RWPE1 (cell line): ENCODE measurements at regions not wholly inside any gene's neighbourhood (a gene's known extent, or its start where the extent isn't known, plus 50 kb on each side); places are given as distances from the start of the nearest gene placed in this dataset.
"Not testable (repeated sequence)": the region's sequence is repeated elsewhere in the genome, so short reads cannot be mapped to it uniquely, and the experiment has no call there.

Experiments
- CTCF ChIA-PET: fragments of 350-600 bp; sonication (Branson Sonifier 250); formaldehyde crosslinking; extraction: SDS; loops from one replicate; lab custom pipeline; 2021; lab: Yijun Ruan, JAX
- POLR2A ChIA-PET: fragments of 400-600 bp; formaldehyde crosslinking; extraction: SDS; loops from one replicate; lab custom pipeline; 2020; ENCODE audit warnings: antibody characterized with exemption; ENCODE audit not compliant: low non-redundant PET; lab: Yijun Ruan, JAX
- DNase-seq: peaks from one replicate; pipeline ENCODE4 v3.0.0; 2012; ENCODE audit warnings: low spot score
- H3K27ac ChIP-seq: fragments of 450-650 bp; 2 replicates; pipeline ENCODE4 v1.5.1; 2017
- CTCF ChIP-seq: fragments of 450-650 bp; conservative IDR thresholded peaks from 2 replicates; pipeline ENCODE4 v1.5.1; 2017; ENCODE audit warnings: low read depth, mild to moderate bottlenecking

- CTCF ChIA-PET = no interaction called here
- POLR2A ChIA-PET = no interaction called here
- no peak for TF ChIP-seq CTCF
These were observed 117.8 kb upstream of the ENPP6 start for GRCh38 chr4:184335520-184335919.

GRCh38 chr4:184333446-184333845, 115.8 kb upstream of the ENPP6 start:
- CTCF ChIA-PET, H3K27ac ChIP-seq, POLR2A ChIA-PET, DNase-seq: not testable (repeated sequence)

More at GRCh38 chr4:184335520-184335919, 117.8 kb upstream of the ENPP6 start:
- H3K27ac ChIP-seq = no peak overlapping the region
- DNase-seq = no peak

GRCh38 chr4:184331268-184331995, 113.8 kb upstream of the ENPP6 start:
- H3K27ac ChIP-seq = no peak overlapping the region
- no peak for DNase-seq
- ChIA-PET CTCF (interaction anchor here (0.7 kb wide), 2 partner anchors 60 to 303 kb away, joined by 3 read pairs; no protein-coding TSS in a partner anchor), POLR2A (no interaction called here)
- no peak for TF ChIP-seq CTCF

GRCh38 chr4:184330517-184331094, 112.9 kb upstream of the ENPP6 start:
- CTCF ChIA-PET = interaction anchor here (0.7 kb wide), 1 partner anchor 59 kb away, joined by 3 read pairs; no protein-coding TSS in a partner anchor
- DNase-seq, H3K27ac ChIP-seq, POLR2A ChIA-PET: not testable (repeated sequence)

- POLR2A ChIA-PET = no interaction called here
- no peak for DNase-seq
- no peak overlapping the region for H3K27ac ChIP-seq
- no peak for TF ChIP-seq CTCF
- CTCF ChIA-PET = no interaction called here
These were observed 112.2 kb upstream of the ENPP6 start for GRCh38 chr4:184329659-184330400.

- CTCF ChIA-PET = interaction anchor here (0.6 kb wide), 1 partner anchor 31 kb away, joined by 6 read pairs; no protein-coding TSS in a partner anchor
- POLR2A ChIA-PET = no interaction called here
- DNase-seq = no peak
- TF ChIP-seq CTCF = no peak
- no peak overlapping the region for H3K27ac ChIP-seq
These were observed 111.6 kb upstream of the ENPP6 start for GRCh38 chr4:184329235-184329634.

GRCh38 chr4:184328022-184328736, 110.5 kb upstream of the ENPP6 start:
- ChIA-PET CTCF (interaction anchor here (0.5 to 1.0 kb wide), 2 partner anchors 31 to 522 kb away, joined by 3 to 4 read pairs; no protein-coding TSS in a partner anchor), POLR2A (no interaction called here)
- peak; percentile 74 for DNase-seq
- H3K27ac ChIP-seq = no peak overlapping the region
- TF ChIP-seq CTCF = no peak
